ENCODE measurements at regions not wholly inside any gene's neighbourhood (a gene's known extent, or its start where the extent isn't known, plus 50 kb on each side); places are given as distances from the start of the nearest gene placed in this dataset.

DNA sequence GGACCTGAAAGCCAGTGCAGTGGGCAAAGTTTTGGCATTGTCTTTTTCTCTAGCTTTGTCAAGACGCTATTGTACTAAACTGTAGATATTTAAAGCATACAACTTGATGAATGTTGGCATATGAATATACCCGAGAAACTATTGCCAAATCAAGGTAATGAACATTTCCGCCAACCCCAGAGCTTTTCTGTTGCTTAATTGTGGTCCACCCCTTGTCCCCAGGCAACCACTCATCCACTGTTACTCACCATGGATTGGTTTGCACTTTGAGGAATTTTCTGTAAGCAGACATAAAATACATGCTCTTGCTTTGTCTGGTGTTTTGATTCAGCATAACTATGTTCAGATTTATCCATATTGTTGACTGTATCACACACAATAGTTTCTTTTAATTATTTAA is 688.4 kb downstream of the ADCYAP1 start:
- no peaks in the 10 kb centered on the region for H3K36me3 ChIP-seq (ENCODE audit: control insufficient read depth in 1 of 2, insufficient read depth in 2 of 2, low read length in 2 of 2)
- H3K9me2 ChIP-seq (ENCODE audit: insufficient read depth) = no peaks in the 10 kb centered on the region
- ChIA-PET POLR2A (no interaction called here), RAD21 (ENCODE audit: low non-redundant PET in 1 of 2, low total read pairs in 2 of 2, uncharacterized antibody in 2 of 2, unreplicated experiment in 2 of 2) (interaction anchor here in 1 of 2 experiments (0.8 kb wide), 1 partner anchor 38 kb away, joined by 4 read pairs; no protein-coding TSS in a partner anchor), CTCF (no interaction called here)
- H3K9me3 ChIP-seq (ENCODE audit: control insufficient read depth in 1 of 2, insufficient read depth in 1 of 2, low read depth in 1 of 2, low read length in 2 of 2) = no peaks in the 10 kb centered on the region
- no peaks in the 10 kb centered on the region for H3K79me2 ChIP-seq (ENCODE audit: insufficient read depth, low read length)
- no peaks in the 10 kb centered on the region for H3K4me1 ChIP-seq (ENCODE audit: control insufficient read depth in 1 of 2, insufficient read depth in 2 of 2, low read length in 2 of 2)
- H3K4me2 ChIP-seq (ENCODE audit: low read length) = no peak overlapping the region
- H4K20me1 ChIP-seq (ENCODE audit: insufficient read depth) = no peaks in the 10 kb centered on the region
- H3K9ac ChIP-seq (ENCODE audit: low read length) = no peak overlapping the region
- no peaks in the 10 kb centered on the region for H3K27me3 ChIP-seq (ENCODE audit: insufficient read depth, low read length)
- intact Hi-C loops (cut with micrococcal nuclease) = no loop called here
- TF ChIP-seq YY1 (IDR thresholded peaks at IDR 0.05; ENCODE audit: extremely low read depth, insufficient replicate concordance, low read depth, low read length) (no peak), SIN3A (IDR thresholded peaks at IDR 0.05; ENCODE audit: low read depth) (no peak)
- H3K27ac ChIP-seq (ENCODE audit: low read depth, low read length) = no peak overlapping the region
- no peak overlapping the region for H2AFZ ChIP-seq (ENCODE audit: low read depth, low read length, poor library complexity, severe bottlenecking)
- ATAC-seq (no peak), DNase-seq (ENCODE audit: low read depth, low spot score) (no peak)
- no TSS peak for BruUV-seq (replicated peaks)
- H3K4me3 ChIP-seq (replicated peaks in 1 of 2; ENCODE audit: low read depth in 1 of 2, low read length in 2 of 2) = no peak overlapping the region

DNA sequence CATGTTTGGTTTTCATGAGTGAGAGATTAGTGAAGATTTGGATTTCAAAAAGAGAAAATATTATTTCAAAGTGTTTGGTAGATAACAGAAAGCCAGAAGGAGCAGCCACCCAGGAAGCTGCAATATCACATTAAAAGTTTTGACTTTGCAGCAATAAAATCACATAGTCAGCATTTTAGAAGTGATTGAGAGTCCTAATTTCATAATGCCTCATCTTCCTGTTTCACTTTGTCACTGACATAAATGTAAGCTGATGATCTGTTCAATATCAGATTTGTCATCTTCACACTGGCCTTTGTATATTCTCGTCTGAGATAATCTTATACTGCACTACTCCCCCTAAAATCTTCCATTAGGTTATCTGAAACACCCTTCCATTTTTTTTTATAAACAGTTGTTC is 690.5 kb downstream of the ADCYAP1 start:
- H3K4me2 ChIP-seq (ENCODE audit: low read length) = no peak overlapping the region
- H3K9ac ChIP-seq (ENCODE audit: low read length) = no peak overlapping the region
- RAD21 ChIA-PET (ENCODE audit: low non-redundant PET in 1 of 2, low total read pairs in 2 of 2, uncharacterized antibody in 2 of 2, unreplicated experiment in 2 of 2) = no interaction called here
- intact Hi-C loops (cut with micrococcal nuclease) = no loop called here
- no peak overlapping the region for H3K4me3 ChIP-seq (replicated peaks in 1 of 2; ENCODE audit: low read depth in 1 of 2, low read length in 2 of 2)
- no peaks in the 10 kb centered on the region for H3K9me3 ChIP-seq (ENCODE audit: control insufficient read depth in 1 of 2, insufficient read depth in 1 of 2, low read depth in 1 of 2, low read length in 2 of 2)
- H3K27ac ChIP-seq (ENCODE audit: low read depth, low read length) = no peak overlapping the region
- H3K4me1 ChIP-seq (ENCODE audit: control insufficient read depth in 1 of 2, insufficient read depth in 2 of 2, low read length in 2 of 2) = no peaks in the 10 kb centered on the region
- H3K79me2 ChIP-seq (ENCODE audit: insufficient read depth, low read length) = no peaks in the 10 kb centered on the region
- no peaks in the 10 kb centered on the region for H4K20me1 ChIP-seq (ENCODE audit: insufficient read depth)
- no TSS peak for BruUV-seq (replicated peaks)
- H3K9me2 ChIP-seq (ENCODE audit: insufficient read depth) = no peaks in the 10 kb centered on the region
- no peak for DNase-seq (ENCODE audit: low read depth, low spot score)
- no peak for ATAC-seq
- H3K27me3 ChIP-seq (ENCODE audit: insufficient read depth, low read length) = no peaks in the 10 kb centered on the region
- H2AFZ ChIP-seq (ENCODE audit: low read depth, low read length, poor library complexity, severe bottlenecking) = no peak overlapping the region
- CTCF ChIA-PET = interaction anchor here (3.0 kb wide), 1 partner anchor 9 kb away, joined by 10 read pairs; no protein-coding TSS in a partner anchor
- TF ChIP-seq ELF1 (IDR thresholded peaks at IDR 0.05; ENCODE audit: borderline replicate concordance, low read depth) (no peak), SIN3A (IDR thresholded peaks at IDR 0.05; ENCODE audit: low read depth) (no peak), EZH2phosphoT487 (IDR thresholded peaks at IDR 0.05; ENCODE audit: borderline replicate concordance) (no peak), ZFX (IDR thresholded peaks at IDR 0.05) (no peak), TCF7L2 (IDR thresholded peaks at IDR 0.05; ENCODE audit: borderline replicate concordance, extremely low read depth, insufficient read depth, insufficient read length) (no peak), EZH2 (IDR thresholded peaks at IDR 0.05) (no peak), POLR2AphosphoS5 (IDR thresholded peaks at IDR 0.05; ENCODE audit: low read depth, low read length) (no peak), RAD21 (IDR thresholded peaks at IDR 0.05; ENCODE audit: low read depth) (no peak), EGR1 (IDR thresholded peaks at IDR 0.05; ENCODE audit: low read depth) (no peak), YY1 (IDR thresholded peaks at IDR 0.05; ENCODE audit: extremely low read depth, insufficient replicate concordance, low read depth, low read length) (no peak)
- TF ChIP-seq, protein P1, sequence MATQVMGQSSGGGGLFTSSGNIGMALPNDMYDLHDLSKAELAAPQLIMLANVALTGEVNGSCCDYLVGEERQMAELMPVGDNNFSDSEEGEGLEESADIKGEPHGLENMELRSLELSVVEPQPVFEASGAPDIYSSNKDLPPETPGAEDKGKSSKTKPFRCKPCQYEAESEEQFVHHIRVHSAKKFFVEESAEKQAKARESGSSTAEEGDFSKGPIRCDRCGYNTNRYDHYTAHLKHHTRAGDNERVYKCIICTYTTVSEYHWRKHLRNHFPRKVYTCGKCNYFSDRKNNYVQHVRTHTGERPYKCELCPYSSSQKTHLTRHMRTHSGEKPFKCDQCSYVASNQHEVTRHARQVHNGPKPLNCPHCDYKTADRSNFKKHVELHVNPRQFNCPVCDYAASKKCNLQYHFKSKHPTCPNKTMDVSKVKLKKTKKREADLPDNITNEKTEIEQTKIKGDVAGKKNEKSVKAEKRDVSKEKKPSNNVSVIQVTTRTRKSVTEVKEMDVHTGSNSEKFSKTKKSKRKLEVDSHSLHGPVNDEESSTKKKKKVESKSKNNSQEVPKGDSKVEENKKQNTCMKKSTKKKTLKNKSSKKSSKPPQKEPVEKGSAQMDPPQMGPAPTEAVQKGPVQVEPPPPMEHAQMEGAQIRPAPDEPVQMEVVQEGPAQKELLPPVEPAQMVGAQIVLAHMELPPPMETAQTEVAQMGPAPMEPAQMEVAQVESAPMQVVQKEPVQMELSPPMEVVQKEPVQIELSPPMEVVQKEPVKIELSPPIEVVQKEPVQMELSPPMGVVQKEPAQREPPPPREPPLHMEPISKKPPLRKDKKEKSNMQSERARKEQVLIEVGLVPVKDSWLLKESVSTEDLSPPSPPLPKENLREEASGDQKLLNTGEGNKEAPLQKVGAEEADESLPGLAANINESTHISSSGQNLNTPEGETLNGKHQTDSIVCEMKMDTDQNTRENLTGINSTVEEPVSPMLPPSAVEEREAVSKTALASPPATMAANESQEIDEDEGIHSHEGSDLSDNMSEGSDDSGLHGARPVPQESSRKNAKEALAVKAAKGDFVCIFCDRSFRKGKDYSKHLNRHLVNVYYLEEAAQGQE (IDR thresholded peaks at IDR 0.05; ENCODE audit: low read depth) = no peak
- no peaks in the 10 kb centered on the region for H3K36me3 ChIP-seq (ENCODE audit: control insufficient read depth in 1 of 2, insufficient read depth in 2 of 2, low read length in 2 of 2)
- POLR2A ChIA-PET = no interaction called here
